Transverse colon (tissue), 4 donors: ENCODE measurements at regions not wholly inside any gene's neighbourhood (a gene's known extent, or its start where the extent isn't known, plus 50 kb on each side); places are given as distances from the start of the nearest gene placed in this dataset.

Experiments
- EP300 ChIP-seq: sonication (generic); formaldehyde crosslinking; IDR thresholded peaks from one replicate; pipeline ENCODE4 v1.6.1; 2017; ENCODE audit warnings: antibody characterized with exemption, low read depth
- POLR2A ChIP-seq: fragments of 450-650 bp; IDR thresholded peaks from one replicate; pipeline ENCODE4 v1.6.1; 2016; ENCODE audit warnings: antibody characterized with exemption, mild to moderate bottlenecking, moderate library complexity
- POLR2AphosphoS5 ChIP-seq, 3 donors: sonication (generic); formaldehyde crosslinking; IDR thresholded peaks; one replicate each; pipeline ENCODE4 v1.6.1; 2016; ENCODE audit warnings: antibody characterized with exemption in 3 of 3
- TF ChIP-seq, protein P1 (sequence below), 5 experiments: fragments of 200-600 bp in 3 of 5; fragments of 450-650 bp in 2 of 5; sonication (generic) in 3 of 5; IDR thresholded peaks; 1 replicate in 2 of 5; 2 replicates in 3 of 5; pipeline ENCODE4 v1.5.1; 2016 to 2017; ENCODE audit warnings: antibody characterized with exemption in 5 of 5, inconsistent platforms in 3 of 5, mild to moderate bottlenecking in 2 of 5, moderate library complexity in 1 of 5

DNA sequence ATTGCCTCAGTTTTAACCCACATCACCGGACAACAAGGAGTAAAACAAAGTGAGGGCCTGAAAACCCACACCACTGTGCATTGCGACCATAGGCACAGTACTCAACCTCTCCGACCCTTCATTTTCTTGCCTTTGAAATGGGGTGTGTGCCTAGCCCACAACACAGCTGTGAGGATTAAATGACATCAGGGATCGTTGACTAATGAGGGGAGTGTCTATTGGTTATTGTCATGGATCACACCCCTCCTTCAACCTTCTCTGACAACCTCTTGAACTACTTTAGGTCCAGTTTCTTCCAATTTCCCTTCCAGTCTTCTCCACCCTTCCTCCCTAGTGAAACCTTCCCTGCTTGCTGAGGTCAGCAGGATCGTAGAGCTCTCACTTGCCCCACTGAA, 89.5 kb downstream of the HES1 start:
- TF ChIP-seq, protein P1, sequence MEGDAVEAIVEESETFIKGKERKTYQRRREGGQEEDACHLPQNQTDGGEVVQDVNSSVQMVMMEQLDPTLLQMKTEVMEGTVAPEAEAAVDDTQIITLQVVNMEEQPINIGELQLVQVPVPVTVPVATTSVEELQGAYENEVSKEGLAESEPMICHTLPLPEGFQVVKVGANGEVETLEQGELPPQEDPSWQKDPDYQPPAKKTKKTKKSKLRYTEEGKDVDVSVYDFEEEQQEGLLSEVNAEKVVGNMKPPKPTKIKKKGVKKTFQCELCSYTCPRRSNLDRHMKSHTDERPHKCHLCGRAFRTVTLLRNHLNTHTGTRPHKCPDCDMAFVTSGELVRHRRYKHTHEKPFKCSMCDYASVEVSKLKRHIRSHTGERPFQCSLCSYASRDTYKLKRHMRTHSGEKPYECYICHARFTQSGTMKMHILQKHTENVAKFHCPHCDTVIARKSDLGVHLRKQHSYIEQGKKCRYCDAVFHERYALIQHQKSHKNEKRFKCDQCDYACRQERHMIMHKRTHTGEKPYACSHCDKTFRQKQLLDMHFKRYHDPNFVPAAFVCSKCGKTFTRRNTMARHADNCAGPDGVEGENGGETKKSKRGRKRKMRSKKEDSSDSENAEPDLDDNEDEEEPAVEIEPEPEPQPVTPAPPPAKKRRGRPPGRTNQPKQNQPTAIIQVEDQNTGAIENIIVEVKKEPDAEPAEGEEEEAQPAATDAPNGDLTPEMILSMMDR (IDR thresholded peaks at IDR 0.05): no peak
- no peak for TF ChIP-seq POLR2AphosphoS5 (IDR thresholded peaks at IDR 0.05)
- no peak for TF ChIP-seq POLR2A
- TF ChIP-seq EP300: no peak
